CD4-positive, alpha-beta T cell (primary cell): ENCODE measurements at regions not wholly inside any gene's neighbourhood (a gene's known extent, or its start where the extent isn't known, plus 50 kb on each side); places are given as distances from the start of the nearest gene placed in this dataset.

Source experiments
- ATAC-seq: fragments of 200-7000 bp; cut with Tn5 transposase; one replicate; pipeline ENCODE4 v1.10.0; 2022; ENCODE audit warnings: mild to moderate bottlenecking; ENCODE audit not compliant: poor library complexity
- CTCF ChIA-PET: fragments of 350-600 bp; sonication (Branson Sonifier 250); formaldehyde crosslinking; loops from one replicate; lab custom pipeline; 2021; ENCODE audit warnings: antibody characterized with exemption, inconsistent platforms; lab: Charles Lee
- POLR2A ChIA-PET: fragments of 350-600 bp; sonication (Branson Sonifier 250); formaldehyde crosslinking; loops from one replicate; lab custom pipeline; 2021; ENCODE audit warnings: antibody characterized with exemption, inconsistent platforms; lab: Charles Lee
- DNase-seq, 14 experiments: peaks; one replicate each; pipeline ENCODE4 v3.0.0-alpha.2; 2013 to 2020; ENCODE audit warnings: mixed read lengths in 2 of 14
- H3K27ac ChIP-seq, 2 donors: one replicate each; pipeline versions ENCODE4 v1.5.1 to v1.7.0; 2013; ENCODE audit warnings: low read length in 2 of 2, low read depth in 1 of 2, mild to moderate bottlenecking in 1 of 2
- H3K27me3 ChIP-seq, 2 experiments: 1 replicate in 1 of 2; 2 replicates in 1 of 2; pipeline versions ENCODE4 v1.6.1 to v1.7.0; 2013; ENCODE audit warnings: low read length in 2 of 2, control low read depth in 1 of 2, mild to moderate bottlenecking in 1 of 2, moderate library complexity in 1 of 2; ENCODE audit not compliant: insufficient read depth in 2 of 2, control insufficient read depth in 1 of 2
- H3K36me3 ChIP-seq: one replicate; pipeline ENCODE4 v1.6.1; 2013; ENCODE audit warnings: low read length, control low read depth; ENCODE audit not compliant: insufficient read depth
- H3K4me1 ChIP-seq: one replicate; pipeline ENCODE4 v1.6.1; 2013; ENCODE audit warnings: low read length, control low read depth; ENCODE audit not compliant: insufficient read depth
- H3K4me3 ChIP-seq: one replicate; pipeline ENCODE4 v1.5.1; 2013; ENCODE audit warnings: mild to moderate bottlenecking, low read length, moderate library complexity
- H3K9me3 ChIP-seq, 2 experiments: 1 replicate in 1 of 2; 2 replicates in 1 of 2; pipeline versions ENCODE4 v1.6.1 to v1.7.0; 2013; ENCODE audit warnings: low read length in 2 of 2, mild to moderate bottlenecking in 2 of 2, control low read depth in 1 of 2, moderate library complexity in 1 of 2; ENCODE audit not compliant: control insufficient read depth in 1 of 2, insufficient read depth in 1 of 2
- H3K27ac Mint-ChIP-seq: one replicate; pipeline ENCODE4 v1.8.0; 2020; ENCODE audit warnings: mixed read lengths
- H3K27me3 Mint-ChIP-seq: one replicate; pipeline ENCODE4 v1.8.0; 2021; ENCODE audit warnings: mixed read lengths
- H3K36me3 Mint-ChIP-seq: one replicate; pipeline ENCODE4 v1.8.0; 2021; ENCODE audit warnings: low read depth, mixed read lengths
- H3K4me1 Mint-ChIP-seq: one replicate; pipeline ENCODE4 v1.8.0; 2021; ENCODE audit warnings: low read depth, mixed read lengths
- H3K4me3 Mint-ChIP-seq: one replicate; pipeline ENCODE4 v1.8.0; 2020; ENCODE audit warnings: mild to moderate bottlenecking, mixed read lengths
- H3K9me3 Mint-ChIP-seq: one replicate; pipeline ENCODE4 v1.8.0; 2020; ENCODE audit warnings: mixed read lengths
- intact Hi-C, 2 experiments: fragments of 100-400 bp; cut with DNase I in 1 of 2; cut with micrococcal nuclease in 1 of 2; formaldehyde crosslinking; loops; one replicate each; pipeline versions ENCODE4 v1.15.1 to v1.9.0; 2023 to 2025; cut with DNase I, micrococcal nuclease
- TF ChIP-seq, protein P1 (sequence below): fragments of 200-600 bp; IDR thresholded peaks from one replicate; pipeline ENCODE4 v1.8.0; 2022; ENCODE audit warnings: antibody characterized with exemption, mild to moderate bottlenecking

DNA sequence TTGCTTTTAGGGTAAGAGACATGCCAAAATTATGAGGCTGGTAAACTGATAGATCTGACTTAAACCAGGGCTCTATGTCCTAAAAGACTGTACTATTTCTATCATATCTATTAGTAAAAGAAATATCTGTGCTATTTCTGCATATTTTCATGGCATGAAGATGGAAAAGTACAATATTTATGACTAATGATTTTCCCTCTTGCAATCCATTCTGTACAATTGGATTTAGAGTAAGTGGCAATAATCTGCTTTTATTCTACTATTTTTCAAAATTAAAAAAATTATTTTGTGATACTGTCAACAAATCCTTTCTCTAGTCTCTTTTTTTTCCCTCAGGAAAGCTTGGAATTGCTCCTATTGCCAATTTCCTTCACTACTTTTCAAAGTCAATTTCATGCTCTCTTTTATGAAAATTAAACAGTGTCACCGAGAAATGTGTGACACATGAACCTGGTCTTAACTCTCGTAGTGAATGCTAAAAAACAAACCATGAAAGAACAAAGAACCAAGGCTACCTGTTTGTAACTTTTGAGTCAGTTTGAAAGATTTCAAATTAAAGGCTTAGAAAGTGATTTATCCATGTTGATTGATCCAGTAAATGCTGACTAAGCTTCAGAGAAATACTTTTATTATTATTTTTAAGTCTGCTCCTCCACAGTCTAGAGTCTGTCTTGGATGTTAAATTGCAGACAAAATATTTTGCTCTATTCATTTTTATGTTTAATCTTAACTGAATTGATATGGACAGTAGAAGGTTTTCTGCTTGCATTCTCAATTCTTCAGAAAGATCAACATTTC is 262.7 kb upstream of the CHRM2 start:
- Histone ChIP-seq H3K9me3 (peaks cover 0 to 6% of the 10 kb centered on the region in 2 experiments), H3K27ac (no peak overlapping the region), H3K27me3 (no peaks in the 10 kb centered on the region), H3K4me3 (no peak overlapping the region), H3K4me1 (no peaks in the 10 kb centered on the region), H3K36me3 (no peaks in the 10 kb centered on the region)
- TF ChIP-seq, protein P1, sequence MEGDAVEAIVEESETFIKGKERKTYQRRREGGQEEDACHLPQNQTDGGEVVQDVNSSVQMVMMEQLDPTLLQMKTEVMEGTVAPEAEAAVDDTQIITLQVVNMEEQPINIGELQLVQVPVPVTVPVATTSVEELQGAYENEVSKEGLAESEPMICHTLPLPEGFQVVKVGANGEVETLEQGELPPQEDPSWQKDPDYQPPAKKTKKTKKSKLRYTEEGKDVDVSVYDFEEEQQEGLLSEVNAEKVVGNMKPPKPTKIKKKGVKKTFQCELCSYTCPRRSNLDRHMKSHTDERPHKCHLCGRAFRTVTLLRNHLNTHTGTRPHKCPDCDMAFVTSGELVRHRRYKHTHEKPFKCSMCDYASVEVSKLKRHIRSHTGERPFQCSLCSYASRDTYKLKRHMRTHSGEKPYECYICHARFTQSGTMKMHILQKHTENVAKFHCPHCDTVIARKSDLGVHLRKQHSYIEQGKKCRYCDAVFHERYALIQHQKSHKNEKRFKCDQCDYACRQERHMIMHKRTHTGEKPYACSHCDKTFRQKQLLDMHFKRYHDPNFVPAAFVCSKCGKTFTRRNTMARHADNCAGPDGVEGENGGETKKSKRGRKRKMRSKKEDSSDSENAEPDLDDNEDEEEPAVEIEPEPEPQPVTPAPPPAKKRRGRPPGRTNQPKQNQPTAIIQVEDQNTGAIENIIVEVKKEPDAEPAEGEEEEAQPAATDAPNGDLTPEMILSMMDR, result no peak
- Mint-ChIP-seq H3K4me3 (no peak overlapping the region), H3K36me3 (no peaks in the 10 kb centered on the region), H3K27me3 (no peaks in the 10 kb centered on the region), H3K27ac (no peak overlapping the region), H3K4me1 (no peaks in the 10 kb centered on the region), H3K9me3 (peaks cover 11% of the 10 kb centered on the region)
- no peak for DNase-seq
- no peak for ATAC-seq
- ChIA-PET CTCF (no interaction called here), POLR2A (no interaction called here)
- intact Hi-C loops, result no loop called here

DNA sequence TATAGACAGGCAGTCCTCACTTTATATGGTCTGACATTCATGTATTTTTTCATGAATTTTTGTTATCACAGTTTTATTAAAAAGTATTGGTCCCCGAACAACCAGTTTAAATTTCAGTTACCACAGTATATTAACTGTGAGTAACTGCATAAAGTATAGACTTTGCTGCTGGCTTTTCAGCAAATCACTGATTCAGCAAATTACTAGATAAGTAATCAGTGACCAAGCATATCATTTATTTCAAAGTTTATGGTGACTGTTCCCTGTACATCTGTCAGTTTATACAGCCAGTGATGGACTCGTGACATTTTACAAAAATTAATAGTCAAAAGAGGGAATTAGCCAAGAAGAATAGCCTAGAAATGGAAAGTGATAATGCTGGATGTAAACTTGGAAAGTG is 266.7 kb upstream of the CHRM2 start:
- TF ChIP-seq, protein P1, result no peak
- H3K4me3 Mint-ChIP-seq, result no peak overlapping the region
- Histone ChIP-seq H3K9me3 (peaks cover 0 to 6% of the 10 kb centered on the region in 2 experiments), H3K27ac (no peak overlapping the region), H3K36me3 (no peaks in the 10 kb centered on the region), H3K4me3 (no peak overlapping the region), H3K4me1 (no peaks in the 10 kb centered on the region), H3K27me3 (no peaks in the 10 kb centered on the region)
- ATAC-seq (no peak), DNase-seq (no peak)
- H3K36me3 Mint-ChIP-seq, result no peaks in the 10 kb centered on the region
- H3K27me3 Mint-ChIP-seq, result no peaks in the 10 kb centered on the region
- no peak overlapping the region for H3K27ac Mint-ChIP-seq
- no peaks in the 10 kb centered on the region for H3K4me1 Mint-ChIP-seq
- intact Hi-C loops, result no loop called here
- CTCF ChIA-PET, result no interaction called here
- peaks cover 5% of the 10 kb centered on the region for H3K9me3 Mint-ChIP-seq
- POLR2A ChIA-PET, result no interaction called here

DNA sequence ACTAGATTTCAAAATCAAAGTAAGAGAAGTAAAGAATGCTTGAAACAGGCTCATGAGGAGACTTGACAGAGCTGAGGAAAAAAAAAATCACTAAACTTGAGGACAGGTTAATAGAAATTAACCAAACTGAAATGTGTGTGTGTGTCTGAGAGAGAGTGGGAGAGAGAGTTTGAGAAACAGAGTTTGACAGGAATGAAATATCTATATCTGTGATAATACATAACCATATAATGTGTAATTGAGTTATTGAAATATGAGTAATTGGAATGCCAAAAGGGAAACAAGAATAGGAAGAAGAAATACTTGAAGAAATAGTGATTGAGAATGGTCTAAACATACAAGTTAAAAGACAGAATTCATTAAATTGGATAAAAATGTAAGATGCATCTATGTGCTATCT is 268.0 kb upstream of the CHRM2 start:
- CTCF ChIA-PET, result no interaction called here
- POLR2A ChIA-PET, result no interaction called here
- intact Hi-C loops, result no loop called here

More for the DNA sequence above, 268.0 kb upstream of the CHRM2 start:
- no peak overlapping the region for H3K27ac Mint-ChIP-seq
- TF ChIP-seq, protein P1, result no peak
- H3K27me3 Mint-ChIP-seq, result no peaks in the 10 kb centered on the region
- Histone ChIP-seq H3K9me3 (peaks cover 0 to 6% of the 10 kb centered on the region in 2 experiments), H3K4me1 (no peaks in the 10 kb centered on the region), H3K27me3 (no peaks in the 10 kb centered on the region), H3K4me3 (no peak overlapping the region), H3K27ac (no peak overlapping the region), H3K36me3 (no peaks in the 10 kb centered on the region)
- H3K9me3 Mint-ChIP-seq, result peaks cover 5% of the 10 kb centered on the region
- no peak overlapping the region for H3K4me3 Mint-ChIP-seq
- ATAC-seq (no peak), DNase-seq (no peak)
- H3K36me3 Mint-ChIP-seq, result no peaks in the 10 kb centered on the region
- no peaks in the 10 kb centered on the region for H3K4me1 Mint-ChIP-seq
